ENCODE measurements at regions not wholly inside any gene's neighbourhood (a gene's known extent, or its start where the extent isn't known, plus 50 kb on each side); places are given as distances from the start of the nearest gene placed in this dataset.

DNA sequence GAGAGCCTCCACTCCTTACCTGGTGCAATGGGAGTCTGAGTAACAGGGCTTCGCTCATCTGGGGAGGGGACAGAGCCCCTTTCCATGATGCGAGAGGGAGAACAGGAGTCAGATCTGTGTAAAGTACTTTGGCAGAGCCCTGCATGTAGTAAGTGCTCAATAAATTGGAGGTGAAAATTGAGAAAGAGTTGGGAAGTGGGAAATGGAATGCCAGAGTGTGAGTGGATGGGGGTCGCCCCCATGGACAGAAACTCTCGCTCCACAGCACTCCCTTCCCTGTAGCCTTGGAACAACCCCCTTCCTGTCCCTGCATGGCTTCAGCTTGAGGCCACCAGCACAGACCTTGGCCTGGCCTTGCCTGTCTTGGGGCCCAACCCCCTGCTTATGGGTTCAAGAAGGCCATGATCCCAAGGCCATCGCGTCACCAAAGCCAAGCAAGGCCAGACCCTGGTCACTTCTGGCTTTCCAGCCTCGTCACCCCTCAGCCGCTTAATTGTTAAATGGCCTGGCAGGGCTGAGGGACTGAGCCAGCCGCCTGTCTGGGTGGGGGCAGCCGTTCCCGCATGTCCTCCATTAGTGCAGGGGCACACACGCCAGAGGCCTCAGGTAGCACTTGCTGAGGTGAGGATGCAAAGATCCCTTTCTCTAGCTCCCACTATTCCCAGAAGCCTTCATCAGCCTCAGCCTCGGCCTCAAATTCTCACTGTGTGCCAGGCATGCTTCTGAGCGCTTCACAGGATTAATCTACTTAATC, 93.7 kb upstream of the PTPN1 start:
- in situ Hi-C loops (cut with MboI; ENCODE audit: low sequenced_read_pairs): no loop called here

DNA sequence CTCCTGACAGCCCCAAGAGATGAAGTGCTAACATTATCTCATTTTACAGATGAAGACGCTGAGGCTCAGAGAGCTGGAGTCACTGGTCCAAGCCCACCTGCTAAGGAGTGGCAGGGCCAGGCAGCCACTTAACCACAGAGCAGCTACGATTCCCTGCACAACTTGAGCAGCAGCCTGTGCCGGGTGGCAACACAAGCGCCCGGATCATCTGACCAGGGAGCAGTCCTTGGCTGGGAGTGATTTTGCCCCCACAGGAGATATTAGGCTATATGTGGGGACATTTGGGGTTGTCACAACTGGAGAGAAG, 93.2 kb upstream of the PTPN1 start:
- in situ Hi-C loops (cut with MboI; ENCODE audit: low sequenced_read_pairs): no loop called here

- in situ Hi-C loops (cut with MboI; ENCODE audit: low sequenced_read_pairs): no loop called here
Measured at GRCh38 chr20:50417484-50418235, 92.5 kb upstream of the PTPN1 start.

DNA sequence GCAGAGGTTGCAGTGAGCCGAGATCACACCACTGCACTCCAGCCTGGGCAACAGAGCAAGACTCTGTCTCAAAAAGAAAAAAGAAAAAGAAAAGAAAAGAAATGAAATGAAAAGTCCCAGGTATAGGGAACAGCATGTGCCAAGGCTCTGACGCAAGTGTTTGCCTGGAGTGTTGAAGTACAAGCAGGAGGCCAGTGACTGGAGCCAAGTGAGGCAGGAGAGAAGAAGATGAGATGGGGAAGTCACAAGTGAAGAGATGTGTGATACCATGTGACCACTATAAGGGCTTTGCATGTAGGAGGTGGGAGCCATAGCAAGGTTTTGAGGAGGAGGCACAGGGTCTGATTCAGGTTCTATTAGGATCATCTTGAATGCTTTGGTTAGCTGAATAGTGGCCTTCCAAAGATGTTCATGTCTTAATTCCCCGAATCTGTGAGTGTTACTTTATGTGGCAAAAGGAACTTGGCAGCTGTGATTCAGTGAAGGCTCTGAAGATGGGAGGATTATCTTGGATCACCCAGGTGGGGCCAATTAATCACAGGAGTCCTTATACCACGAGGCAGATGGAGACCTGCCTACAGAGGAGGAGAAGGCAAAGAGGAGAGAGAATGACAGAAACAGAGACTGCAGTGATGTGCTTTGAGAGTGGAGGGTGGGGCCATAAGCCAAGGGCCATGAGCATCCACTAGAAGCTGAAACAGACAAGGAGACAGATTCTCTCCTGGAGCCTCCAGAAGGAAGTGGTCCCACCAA, 91.1 kb upstream of the PTPN1 start:
- in situ Hi-C loops (cut with MboI; ENCODE audit: low sequenced_read_pairs): no loop called here

DNA sequence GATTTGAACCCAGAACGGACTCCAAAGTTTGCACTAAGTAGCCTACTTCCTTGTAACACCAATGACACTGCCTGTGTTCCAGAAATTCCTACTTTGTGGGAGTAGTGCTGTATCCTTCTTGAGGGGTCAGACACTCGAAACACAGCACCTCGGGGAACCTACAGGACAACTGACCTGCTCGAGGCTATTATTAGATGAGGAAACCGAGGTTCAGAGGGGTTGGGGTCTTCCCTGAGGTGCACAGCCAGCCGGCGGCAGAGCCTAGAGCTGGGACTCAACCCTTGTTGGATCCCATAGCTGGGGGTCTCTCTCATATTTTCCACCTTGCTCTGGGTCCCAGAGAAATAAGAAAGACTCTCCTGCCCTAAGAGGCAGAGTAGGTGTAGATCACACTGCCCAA, 89.8 kb upstream of the PTPN1 start:
- in situ Hi-C loops (cut with MboI; ENCODE audit: low sequenced_read_pairs): no loop called here

- in situ Hi-C loops (cut with MboI; ENCODE audit: low sequenced_read_pairs): no loop called here
Measured at GRCh38 chr20:50421356-50422340, 88.5 kb upstream of the PTPN1 start.

GRCh38 chr20:50423758-50424157, 86.4 kb upstream of the PTPN1 start:
- in situ Hi-C loops (cut with MboI; ENCODE audit: low sequenced_read_pairs): no loop called here

DNA sequence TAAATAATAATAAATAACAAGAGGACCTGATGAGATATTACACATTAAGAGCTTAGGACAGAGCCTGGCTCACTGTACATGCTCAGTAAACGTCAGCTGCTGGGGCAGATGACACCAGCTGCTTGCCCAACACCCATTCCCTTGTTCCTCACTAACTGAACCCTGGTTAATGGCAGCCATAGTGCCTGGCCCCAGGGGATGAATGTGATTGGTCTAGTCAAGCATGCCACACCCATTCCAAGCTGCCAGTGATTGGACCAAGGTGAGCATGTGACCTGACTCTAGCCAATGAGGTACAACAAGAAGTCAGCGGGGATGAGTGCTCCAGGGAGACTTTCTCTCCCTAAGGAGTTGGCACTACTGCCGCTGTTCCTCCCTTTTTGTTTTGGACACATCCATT, 85.1 kb upstream of the PTPN1 start:
- in situ Hi-C loops (cut with MboI; ENCODE audit: low sequenced_read_pairs): no loop called here

DNA sequence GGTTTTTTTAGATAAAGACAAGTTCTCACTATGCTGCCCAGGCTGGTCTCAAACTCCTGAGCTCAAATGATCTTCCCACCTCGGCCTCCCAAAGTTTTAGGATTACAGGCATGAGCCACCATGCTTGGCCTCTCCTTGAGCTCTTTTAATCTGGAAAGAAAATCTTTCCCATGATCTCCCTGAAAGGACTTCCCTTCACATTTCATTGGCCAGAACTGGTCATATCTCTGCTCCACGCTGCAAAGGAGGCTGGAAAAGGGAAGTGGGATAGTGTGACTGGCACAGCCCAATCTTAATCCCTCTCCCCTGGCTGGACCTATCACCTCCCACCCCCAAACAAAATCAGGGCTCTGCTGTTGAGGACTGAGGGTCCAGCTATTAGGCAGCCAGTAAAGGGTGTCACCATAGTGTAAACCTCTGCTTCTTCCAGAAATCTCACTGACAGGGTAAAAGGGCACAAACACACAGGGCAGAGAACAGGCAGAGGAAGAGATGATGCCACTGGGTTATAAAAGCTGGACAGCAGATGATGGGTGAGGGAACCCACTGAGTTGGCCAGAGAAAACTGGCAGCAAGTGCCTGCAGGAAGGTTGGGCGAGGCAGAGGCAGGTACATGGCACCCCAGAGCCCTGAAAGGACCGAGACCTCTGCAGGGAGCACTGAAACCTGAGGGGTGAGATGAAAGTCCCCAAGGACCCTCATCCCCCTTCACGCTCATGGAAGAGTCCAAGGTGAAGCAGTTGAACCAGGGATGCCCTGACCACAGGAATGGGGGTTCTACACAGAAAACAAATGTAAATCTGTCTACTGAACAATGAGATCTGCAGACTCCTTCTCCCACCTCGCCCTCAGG, 83.1 kb upstream of the PTPN1 start:
- in situ Hi-C loops (cut with MboI; ENCODE audit: low sequenced_read_pairs): no loop called here

- in situ Hi-C loops (cut with MboI; ENCODE audit: low sequenced_read_pairs): no loop called here
Measured at GRCh38 chr20:50427719-50428083, 82.5 kb upstream of the PTPN1 start.

DNA sequence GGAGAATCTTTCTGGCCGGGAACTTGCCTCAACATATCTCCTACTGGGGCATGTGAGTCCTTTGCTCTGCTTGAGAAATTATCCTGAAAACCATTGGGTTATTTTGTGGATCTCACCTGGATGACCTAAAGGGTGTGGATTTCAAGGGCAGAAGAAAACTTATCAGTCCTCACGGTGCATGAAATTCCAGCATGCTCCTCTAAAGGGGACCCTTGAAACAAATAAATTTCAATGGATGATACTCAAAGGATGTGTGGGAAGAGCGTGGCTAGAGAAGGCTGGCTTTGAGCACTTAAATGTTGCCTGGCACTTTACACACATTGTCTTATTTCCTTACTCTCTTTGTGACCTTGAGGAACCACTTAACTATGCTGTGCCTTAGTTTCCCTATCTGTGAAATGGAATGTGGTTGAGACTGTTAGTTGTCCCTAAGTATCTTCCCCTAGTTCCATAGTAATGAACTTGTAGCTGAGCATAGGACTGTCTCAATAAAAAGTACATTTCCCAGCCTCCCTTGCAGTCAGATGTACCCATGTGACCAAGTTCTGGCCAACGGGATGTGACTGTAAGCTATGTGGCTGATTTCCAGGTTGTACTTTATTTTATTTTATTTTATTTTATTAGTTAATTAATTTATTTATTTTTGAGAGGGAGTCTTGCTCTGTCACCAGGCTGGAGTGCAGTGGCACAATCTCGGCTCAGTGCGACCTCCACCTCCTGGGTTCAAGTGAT, 81.9 kb upstream of the PTPN1 start:
- in situ Hi-C loops (cut with MboI; ENCODE audit: low sequenced_read_pairs): no loop called here

GRCh38 chr20:50429412-50429811, 80.8 kb upstream of the PTPN1 start:
- in situ Hi-C loops (cut with MboI; ENCODE audit: low sequenced_read_pairs): no loop called here

- in situ Hi-C loops (cut with MboI; ENCODE audit: low sequenced_read_pairs): no loop called here
Measured at GRCh38 chr20:50431066-50431450, 79.1 kb upstream of the PTPN1 start.

GRCh38 chr20:50433001-50433761, 77.0 kb upstream of the PTPN1 start:
- in situ Hi-C loops (cut with MboI; ENCODE audit: low sequenced_read_pairs): no loop called here

- in situ Hi-C loops (cut with MboI; ENCODE audit: low sequenced_read_pairs): no loop called here
Measured at GRCh38 chr20:50434321-50434652, 75.9 kb upstream of the PTPN1 start.

GRCh38 chr20:50434653-50435396, 75.4 kb upstream of the PTPN1 start:
- in situ Hi-C loops (cut with MboI; ENCODE audit: low sequenced_read_pairs): no loop called here

GRCh38 chr20:50435397-50436051, 74.7 kb upstream of the PTPN1 start:
- in situ Hi-C loops (cut with MboI; ENCODE audit: low sequenced_read_pairs): no loop called here
